Neutrophil (primary cell): ENCODE measurements at regions not wholly inside any gene's neighbourhood (a gene's known extent, or its start where the extent isn't known, plus 50 kb on each side); places are given as distances from the start of the nearest gene placed in this dataset.

ENCODE experiments used
- H3K27ac ChIP-seq: fragments of 200-600 bp; sonication (generic); 2 replicates; pipeline ENCODE4 v1.5.1; 2016; ENCODE audit warnings: mild to moderate bottlenecking, moderate library complexity
- H3K27me3 ChIP-seq: fragments of 200-600 bp; sonication (generic); 2 replicates; pipeline ENCODE4 v1.6.0; 2016; ENCODE audit warnings: mild to moderate bottlenecking
- H3K36me3 ChIP-seq: fragments of 200-600 bp; sonication (generic); 2 replicates; pipeline ENCODE4 v1.5.1; 2017
- H3K4me1 ChIP-seq, 2 experiments: fragments of 200-600 bp in 1 of 2; sonication (generic) in 1 of 2; 1 replicate in 1 of 2; 2 replicates in 1 of 2; pipeline versions ENCODE4 v1.5.1 to v1.6.1; 2013 to 2016; ENCODE audit warnings: low read depth in 1 of 2, low read length in 1 of 2, mild to moderate bottlenecking in 1 of 2, moderate library complexity in 1 of 2; ENCODE audit not compliant: control insufficient read depth in 1 of 2, insufficient read depth in 1 of 2
- H3K4me3 ChIP-seq, 2 experiments: fragments of 200-600 bp in 1 of 2; sonication (generic) in 1 of 2; 1 replicate in 1 of 2; 2 replicates in 1 of 2; pipeline ENCODE4 v1.5.1; 2013 to 2016; ENCODE audit warnings: low read depth in 1 of 2, low read length in 1 of 2, mild to moderate bottlenecking in 1 of 2, moderate library complexity in 1 of 2
- H3K9me3 ChIP-seq: fragments of 200-600 bp; sonication (generic); 2 replicates; pipeline ENCODE4 v1.5.1; 2016
- CTCF ChIP-seq: fragments of 200-600 bp; sonication (generic); IDR thresholded peaks from 2 replicates; pipeline ENCODE4 v1.5.1; 2016; ENCODE audit warnings: antibody characterized with exemption

GRCh38 chr21:41674402-41674801 is 92.5 kb downstream of the RIPK4 start:
- peaks cover 32% of the 10 kb centered on the region for H3K27me3 ChIP-seq
- no peaks in the 10 kb centered on the region for H3K36me3 ChIP-seq
- H3K4me3 ChIP-seq = no peak overlapping the region
- no peak overlapping the region for H3K27ac ChIP-seq
- H3K9me3 ChIP-seq = no peaks in the 10 kb centered on the region
- TF ChIP-seq CTCF = no peak
- H3K4me1 ChIP-seq = peaks cover 4 to 9% of the 10 kb centered on the region in 2 experiments

GRCh38 chr21:41673596-41674335 is 93.1 kb downstream of the RIPK4 start:
- Histone ChIP-seq H3K27me3 (peaks cover 29% of the 10 kb centered on the region), H3K4me1 (peaks cover 0 to 3% of the 10 kb centered on the region in 2 experiments), H3K4me3 (no peak overlapping the region), H3K27ac (no peak overlapping the region), H3K9me3 (no peaks in the 10 kb centered on the region), H3K36me3 (no peaks in the 10 kb centered on the region)
- TF ChIP-seq CTCF = no peak

DNA sequence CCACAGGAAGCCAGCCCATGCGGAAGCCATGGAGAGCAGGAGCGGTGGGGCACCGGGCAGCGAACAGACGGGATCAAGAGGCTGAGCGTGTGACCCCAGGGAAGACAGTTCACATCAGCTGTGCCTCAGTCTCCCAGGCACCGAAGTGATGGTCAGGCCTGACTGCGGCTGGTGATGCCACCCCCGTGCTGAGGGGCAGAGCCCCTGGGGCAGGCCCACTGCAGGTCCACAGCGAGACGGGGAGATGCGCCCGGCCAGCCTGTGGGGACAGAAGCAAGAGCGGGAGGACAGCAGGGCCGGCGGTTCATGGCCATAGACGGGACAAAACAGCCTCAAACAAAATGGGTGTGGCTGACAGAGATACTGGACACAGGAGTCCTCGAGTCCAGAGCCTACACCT is 93.8 kb downstream of the RIPK4 start:
- H3K4me1 ChIP-seq = no peaks in the 10 kb centered on the region
- H3K9me3 ChIP-seq = no peaks in the 10 kb centered on the region
- H3K27me3 ChIP-seq = peaks cover 22% of the 10 kb centered on the region
- no peaks in the 10 kb centered on the region for H3K36me3 ChIP-seq
- H3K27ac ChIP-seq = no peak overlapping the region
- TF ChIP-seq CTCF = no peak
- no peak overlapping the region for H3K4me3 ChIP-seq

- TF ChIP-seq CTCF = no peak
- Histone ChIP-seq H3K9me3 (no peaks in the 10 kb centered on the region), H3K27ac (no peak overlapping the region), H3K27me3 (peaks cover 17% of the 10 kb centered on the region), H3K36me3 (no peaks in the 10 kb centered on the region), H3K4me3 (no peak overlapping the region), H3K4me1 (no peaks in the 10 kb centered on the region)
Measured at GRCh38 chr21:41672543-41672915, 94.3 kb downstream of the RIPK4 start.

GRCh38 chr21:41671859-41672542 is 94.9 kb downstream of the RIPK4 start:
- no peak overlapping the region for H3K4me3 ChIP-seq
- H3K27ac ChIP-seq = no peak overlapping the region
- no peaks in the 10 kb centered on the region for H3K36me3 ChIP-seq
- H3K27me3 ChIP-seq = peaks cover 15% of the 10 kb centered on the region
- no peaks in the 10 kb centered on the region for H3K9me3 ChIP-seq
- H3K4me1 ChIP-seq = no peaks in the 10 kb centered on the region
- TF ChIP-seq CTCF = no peak
